DMS153 (cell line): ENCODE measurements at regions not wholly inside any gene's neighbourhood (a gene's known extent, or its start where the extent isn't known, plus 50 kb on each side); places are given as distances from the start of the nearest gene placed in this dataset.

Experiments
- DNase-seq: peaks from one replicate; lab custom pipeline; 2025; lab: John Stamatoyannopoulos, UW

DNA sequence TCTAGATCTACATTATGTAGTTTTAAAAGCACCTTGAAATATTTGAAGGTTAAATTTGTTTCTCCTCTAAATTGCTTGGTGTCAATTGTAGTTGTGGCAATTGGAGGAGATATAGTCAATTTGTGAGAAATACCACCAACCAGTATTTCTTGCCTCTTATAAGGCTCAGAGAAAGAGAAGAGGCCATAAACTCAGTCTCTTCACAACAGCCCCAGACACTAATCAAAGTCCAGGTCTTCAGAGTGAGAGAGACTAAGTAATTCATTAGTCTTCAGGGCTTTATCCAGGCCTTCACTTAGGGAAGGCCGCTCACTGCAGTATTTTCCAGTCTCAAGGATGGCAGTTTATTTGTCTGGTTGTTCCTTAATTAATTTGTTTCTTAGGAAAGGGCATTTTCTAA is 168.0 kb upstream of the RGMB start:
- no peak for DNase-seq

DNA sequence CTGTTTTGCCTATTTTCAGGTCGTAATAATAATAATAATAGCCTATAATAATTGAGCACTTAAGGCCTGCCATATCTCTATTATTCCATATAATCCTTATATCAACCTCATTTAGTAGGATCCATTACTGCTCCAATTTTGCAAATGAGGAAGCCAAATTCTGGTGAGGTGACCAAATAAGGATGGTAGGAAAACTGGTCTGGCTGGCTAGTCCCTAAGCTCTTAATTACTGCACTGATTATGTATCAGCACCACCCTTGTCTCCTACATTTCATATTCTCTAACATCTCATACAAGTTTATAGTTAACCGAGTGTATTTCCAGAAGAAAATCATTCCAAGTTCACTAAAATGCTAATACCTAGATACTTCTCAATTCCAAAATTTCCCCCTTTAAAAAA is 166.5 kb upstream of the RGMB start:
- no peak for DNase-seq

DNA sequence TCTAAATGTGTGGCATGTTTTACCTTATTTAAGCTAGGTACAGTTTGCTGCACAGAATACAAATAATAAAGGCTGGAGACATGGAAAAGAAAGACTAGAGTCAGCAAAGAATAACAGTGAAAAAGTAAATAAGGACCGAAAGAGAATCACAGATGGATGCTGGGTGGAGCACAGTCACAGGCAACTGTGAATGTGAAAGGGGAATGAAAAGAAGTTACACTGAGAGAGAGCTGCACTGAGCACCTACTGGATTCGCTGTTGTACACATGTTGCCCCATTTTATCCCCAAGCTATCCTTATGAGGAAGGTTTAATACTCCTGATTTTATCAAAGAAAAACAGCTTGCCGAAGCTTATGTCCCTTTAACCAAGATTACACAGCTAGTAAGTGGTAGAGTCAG is 165.4 kb upstream of the RGMB start:
- no peak for DNase-seq

DNA sequence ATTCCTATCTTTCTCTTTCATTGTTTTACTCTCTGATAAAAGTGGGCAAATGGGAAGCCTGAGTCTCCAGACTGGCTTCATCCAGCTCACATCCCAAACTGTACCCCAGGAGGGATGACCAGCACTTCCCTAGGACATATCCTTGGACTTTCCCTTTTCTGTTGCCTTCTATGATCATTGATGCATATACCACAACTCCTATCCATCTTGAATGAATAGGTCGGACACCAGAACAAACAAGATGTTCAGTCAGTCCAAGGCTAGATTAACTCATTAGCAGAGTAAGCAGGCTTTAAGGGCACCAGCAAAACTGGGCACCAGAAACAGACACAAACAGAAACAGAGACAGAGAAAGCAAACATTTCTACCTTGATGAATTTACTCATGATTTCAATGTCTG is 159.1 kb upstream of the RGMB start:
- no peak for DNase-seq

DNA sequence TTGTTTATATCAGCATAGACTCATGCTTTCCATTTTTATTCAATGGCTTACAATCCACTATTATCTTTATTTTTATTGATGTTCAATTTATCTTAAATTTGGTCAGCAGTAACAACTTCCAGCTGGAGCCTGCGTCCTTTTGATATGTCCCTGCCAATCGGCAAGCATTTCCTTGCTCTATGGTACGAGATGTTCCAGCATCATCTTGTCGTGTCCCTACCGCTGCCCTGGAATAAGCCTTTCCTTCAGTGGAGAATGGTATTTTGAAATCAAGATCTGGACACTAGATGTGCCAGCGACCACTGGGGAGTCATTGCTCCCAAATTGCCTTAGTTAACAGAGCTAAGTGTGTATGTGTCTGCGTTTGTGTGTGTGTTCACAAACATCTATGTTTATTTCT is 151.6 kb upstream of the RGMB start:
- no peak for DNase-seq

DNA sequence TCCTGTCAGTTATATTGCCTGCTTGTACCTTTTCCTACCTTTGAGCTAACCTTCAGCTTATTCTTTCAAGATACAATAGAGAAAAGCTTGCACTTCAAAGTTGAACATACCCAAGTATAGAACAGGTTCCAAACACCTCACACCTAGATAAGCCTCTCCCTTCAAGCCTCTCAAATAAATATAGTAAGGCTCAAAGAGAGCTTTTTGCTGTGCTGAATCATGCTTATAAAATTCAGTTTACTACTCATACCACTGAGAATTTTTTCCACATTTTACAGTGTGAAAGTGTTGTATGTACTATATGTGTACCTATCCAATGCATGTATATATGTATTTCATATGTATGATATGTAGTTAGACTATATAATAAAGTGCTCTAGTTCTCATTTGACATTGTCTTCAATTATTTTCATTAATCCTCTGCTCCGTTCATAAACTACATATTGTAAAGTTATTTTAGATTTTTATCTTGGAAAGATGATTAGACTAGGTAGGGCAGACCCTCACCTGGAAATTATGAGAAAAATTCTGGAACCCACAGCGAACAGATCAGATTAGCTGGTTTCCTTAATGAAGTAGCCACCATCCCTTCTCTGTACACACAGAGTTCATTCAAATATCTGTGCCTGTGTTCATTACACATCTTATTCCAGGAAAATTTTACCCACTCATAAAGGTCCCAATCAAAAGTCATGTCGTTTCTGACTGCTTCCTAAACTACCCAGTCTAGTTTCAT is 149.2 kb upstream of the RGMB start:
- no peak for DNase-seq

DNA sequence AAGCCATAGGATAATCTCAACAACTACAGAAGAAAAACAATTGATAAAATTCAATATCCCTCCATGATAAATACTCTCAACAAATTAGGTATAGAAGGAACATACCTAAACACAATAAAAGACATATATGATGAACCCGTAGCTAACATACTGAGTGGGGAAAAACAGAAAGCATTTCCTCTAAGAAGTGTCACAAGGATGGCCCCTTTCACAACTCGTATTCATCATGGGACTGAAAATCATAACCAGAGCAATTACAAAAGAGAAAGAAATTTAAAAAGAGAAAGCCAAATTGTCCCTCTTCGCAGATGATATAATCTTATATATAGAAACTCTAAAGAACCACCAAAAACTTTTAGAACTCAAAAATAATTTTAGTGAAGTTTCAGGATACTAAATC is 146.3 kb upstream of the RGMB start:
- no peak for DNase-seq

DNA sequence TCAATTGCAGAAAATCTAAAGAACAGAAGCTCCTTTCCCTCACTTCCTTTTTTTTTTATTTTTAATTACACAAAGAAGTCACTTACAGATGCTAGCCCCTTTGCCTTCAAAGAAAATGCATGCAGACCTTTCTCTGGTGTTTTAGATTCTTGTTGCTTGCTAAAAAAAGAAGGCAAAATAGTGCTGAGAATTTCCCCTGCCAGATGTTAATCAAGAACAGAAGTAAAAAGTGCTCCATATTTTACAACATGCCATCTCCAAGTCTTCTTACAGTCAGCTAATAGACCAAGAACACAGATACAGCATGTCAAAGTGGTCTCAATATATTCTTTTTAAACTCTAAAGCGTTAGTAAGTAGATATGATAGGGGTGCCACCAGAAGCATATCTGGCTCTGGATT is 142.8 kb upstream of the RGMB start:
- DNase-seq: no peak

DNA sequence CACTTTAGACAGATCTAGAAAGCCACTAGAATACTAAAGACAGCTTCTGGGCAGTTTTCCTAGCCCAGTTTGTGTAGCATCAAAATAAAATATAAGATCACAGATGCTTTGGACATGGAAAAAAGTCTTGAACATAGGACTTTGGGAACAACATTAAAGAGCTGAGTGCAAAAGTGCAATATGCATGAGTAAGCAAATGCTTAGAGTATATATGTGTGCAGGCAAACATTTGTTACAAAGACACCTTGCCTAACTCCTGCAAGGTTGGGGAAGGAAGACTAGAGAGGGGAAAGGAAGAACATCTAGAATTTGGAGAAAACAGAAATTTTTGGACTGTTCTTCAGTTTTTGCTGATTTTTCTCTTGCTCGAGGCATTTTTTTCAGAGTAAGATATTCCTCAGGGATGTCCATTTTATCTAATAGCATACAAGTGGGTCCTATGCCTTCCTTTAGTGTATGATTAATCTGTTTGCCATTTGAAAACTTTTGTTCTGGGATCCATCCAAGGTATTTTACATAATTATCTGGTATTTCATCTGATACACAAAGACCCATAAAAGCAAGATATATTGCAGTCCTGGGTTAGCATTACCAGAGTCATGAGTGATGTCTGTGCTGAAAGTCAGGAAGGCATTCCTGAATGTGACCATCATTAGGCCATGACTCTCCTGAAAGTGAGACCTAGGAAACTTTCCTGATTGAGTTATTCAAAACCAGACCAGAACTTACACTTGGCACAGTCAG is 142.0 kb upstream of the RGMB start:
- DNase-seq: no peak

DNA sequence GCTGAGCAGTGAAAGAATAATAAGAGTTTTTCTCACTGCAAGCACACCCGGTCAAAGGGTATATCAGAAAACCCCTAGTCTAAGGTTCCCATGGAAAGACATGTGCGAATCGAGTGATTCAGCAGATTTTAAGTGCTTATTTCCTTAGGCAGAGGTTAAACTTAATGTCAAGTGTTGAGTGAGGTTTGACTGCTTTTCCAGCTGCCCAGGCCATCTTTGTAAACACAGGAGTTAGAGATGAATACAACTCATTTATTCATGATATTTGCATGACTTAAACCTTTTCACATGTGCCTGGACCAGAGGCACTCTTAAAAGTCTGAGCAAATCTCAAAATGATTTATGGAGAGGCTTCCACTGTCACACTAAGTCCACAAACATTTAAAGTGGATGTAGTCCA is 137.8 kb upstream of the RGMB start:
- no peak for DNase-seq

DNA sequence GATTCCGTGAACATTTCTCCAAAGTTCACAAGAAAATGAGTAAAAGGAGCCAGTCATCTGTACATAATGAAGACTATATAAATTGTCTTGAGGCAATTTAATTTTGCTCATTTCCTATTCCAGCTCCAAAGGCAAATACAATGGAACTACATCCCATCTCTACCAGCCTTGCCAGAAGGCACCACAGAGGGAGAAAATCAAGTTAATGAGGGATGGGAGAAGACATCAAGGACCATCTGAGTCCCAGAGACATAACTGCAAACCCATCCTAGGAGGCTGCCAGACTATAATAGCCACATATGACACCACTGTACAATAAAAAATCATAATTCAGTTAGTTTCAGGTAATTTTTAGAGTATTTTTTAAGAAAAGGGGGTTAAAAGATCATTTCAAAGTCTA is 136.3 kb upstream of the RGMB start:
- DNase-seq: no peak

DNA sequence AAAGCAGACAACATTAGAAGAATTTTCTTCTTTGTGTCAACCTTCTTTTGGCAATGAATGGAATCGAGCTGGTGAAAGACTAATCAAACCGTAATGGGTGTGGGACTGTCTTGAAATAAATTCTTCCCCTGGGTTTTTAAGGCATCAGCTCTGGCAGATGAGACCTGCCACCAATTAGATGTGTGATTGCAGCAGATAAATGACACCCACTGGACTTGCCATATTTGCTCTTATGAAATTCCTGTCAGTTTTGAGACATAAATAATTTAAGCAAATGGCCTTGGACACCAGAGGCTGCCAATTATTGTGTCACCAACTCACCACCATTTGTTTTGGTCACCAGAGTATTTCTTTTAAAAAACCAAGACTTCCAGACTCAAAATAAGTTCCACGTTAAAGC is 135.9 kb upstream of the RGMB start:
- no peak for DNase-seq

DNA sequence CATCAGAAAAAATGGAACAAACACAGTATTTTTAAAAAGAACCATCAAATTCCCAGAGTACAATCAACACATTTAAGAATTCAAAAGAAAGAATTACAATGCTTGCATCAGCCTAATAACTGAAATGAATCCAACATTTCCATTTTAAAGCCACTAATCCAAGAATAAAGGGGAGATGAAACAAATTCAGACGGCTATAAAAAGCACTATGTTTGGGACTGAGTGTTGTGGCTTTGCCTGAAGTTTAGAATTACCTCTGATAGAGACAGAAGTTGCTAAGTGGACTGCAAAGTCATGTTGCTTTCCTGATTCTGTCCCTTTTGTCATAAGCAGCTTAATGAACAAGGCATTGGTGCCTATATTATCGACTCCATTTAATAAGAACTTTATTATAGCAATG is 135.4 kb upstream of the RGMB start:
- no peak for DNase-seq

DNA sequence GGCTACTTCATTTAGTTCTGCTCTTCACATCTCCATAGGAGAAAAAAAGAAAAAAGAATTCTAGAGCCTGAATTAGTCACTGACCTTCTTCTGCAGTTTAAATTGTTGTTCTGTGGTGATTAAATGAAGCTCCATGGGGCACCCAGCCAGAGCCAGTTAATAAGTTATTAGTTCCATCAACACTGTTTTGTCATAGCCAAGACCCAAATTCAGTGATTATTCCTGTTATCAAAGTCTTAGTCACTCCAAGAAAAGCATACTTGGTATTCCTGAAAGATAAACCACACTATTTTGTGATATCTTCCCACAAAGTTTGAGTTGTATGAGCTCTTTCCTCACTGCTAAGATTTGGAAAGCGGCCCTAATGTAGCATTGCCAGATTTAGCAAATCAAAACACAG is 134.8 kb upstream of the RGMB start:
- no peak for DNase-seq

DNA sequence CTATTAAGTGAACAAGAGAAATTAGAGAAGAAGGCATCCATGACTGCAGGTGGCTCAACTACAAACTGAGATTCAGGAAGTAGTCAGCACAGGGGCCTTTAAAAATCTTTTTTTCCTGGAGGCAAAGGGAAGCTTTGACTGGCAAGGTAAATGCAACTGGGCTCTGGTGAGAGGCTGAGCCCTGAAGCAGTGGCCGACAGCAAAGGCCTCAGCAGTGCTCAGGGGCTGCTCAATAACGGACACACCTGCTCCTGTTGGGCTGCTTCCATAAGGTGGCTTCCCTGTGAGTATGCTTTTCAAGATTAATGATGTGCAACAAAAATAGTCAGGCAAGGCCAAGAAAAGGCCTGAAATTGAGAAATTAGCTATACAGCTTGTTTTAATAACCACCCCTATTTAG is 134.2 kb upstream of the RGMB start:
- no peak for DNase-seq

DNA sequence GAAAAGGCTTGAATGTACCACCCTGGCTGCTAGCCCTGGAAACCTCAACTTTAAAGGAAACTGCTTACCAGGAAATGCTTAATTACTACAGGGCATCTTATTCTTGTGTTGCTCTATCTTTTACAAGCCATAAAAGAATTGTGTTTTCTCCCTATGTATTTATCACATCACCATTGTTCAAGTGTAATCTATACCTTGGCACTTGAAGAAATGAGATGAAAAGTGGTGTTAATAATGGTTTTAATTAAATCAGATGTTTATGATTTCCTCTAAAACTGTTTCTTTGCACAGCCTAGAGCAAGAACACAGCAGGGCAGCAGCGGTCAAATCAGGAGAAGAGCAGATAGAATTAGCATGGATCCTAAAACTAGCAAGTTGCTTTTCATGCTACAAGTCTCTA is 131.8 kb upstream of the RGMB start:
- no peak for DNase-seq

DNA sequence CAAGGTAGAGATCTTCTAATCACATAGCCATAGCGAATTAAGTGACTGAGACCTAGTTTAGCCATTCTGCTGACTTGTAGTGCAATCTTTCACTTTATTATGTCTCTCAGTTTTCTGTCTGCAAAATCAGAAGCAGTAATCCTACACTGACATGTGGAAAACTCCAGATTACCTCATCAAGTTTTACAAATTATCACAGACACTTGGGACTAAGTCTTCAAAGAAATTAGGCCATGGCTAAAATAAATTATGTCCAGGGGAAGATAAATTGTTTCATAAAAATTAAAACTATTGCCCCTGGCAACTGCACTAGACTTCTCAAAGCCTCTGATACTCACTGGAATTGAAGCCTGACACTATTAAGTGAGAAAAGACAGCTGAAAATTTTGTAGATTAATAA is 129.9 kb upstream of the RGMB start:
- DNase-seq: no peak

DNA sequence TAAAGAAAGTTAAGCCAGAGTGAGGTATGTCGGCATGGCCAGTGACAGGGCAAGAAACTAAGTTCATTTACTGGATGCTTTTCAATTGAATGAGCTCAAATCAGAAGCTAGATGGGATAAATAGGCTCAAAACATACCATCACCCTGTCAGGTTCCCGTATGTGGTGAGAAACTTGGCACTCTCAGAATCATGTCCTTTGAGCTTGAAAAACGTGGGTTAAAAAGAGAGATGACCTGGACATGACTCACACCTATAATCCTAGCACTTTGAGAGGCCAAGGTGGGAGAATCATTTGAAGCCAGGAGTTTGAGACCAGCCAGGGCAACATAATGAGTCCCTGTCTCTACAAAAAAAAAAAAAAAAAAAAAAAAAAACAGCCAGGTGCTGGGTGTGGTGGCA is 121.7 kb upstream of the RGMB start:
- no peak for DNase-seq

DNA sequence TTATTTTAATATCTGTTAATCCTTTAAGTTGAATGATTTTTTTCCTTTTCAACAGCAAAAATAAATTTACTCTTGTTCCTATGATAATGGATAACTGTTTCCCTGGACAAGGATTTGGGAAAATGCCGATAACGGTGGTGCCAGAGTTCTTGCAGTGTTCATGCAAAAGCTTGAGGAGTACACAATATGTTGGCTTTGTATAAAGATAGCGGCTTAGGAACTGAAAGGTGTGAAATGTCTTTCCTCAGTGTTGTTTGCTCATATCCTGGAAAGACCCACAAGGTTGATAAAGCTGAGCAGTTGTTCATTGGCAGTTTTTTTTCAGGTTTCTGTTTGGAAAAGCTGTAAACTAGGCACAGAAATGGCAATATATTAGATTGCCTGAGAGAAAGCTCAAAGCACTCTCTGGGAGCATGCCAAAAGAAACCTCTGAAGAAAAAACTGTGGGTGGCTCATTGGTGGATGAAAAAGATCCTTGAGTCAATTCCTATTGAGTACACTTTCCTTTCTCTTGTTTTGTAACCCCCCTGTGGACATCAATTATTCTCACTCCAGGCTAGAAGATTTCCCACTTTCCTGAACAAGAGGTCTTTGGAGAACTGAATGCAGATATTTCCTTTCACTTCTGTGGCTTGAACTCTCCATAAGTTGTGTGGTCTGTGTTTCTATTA is 117.2 kb upstream of the RGMB start:
- DNase-seq: no peak

DNA sequence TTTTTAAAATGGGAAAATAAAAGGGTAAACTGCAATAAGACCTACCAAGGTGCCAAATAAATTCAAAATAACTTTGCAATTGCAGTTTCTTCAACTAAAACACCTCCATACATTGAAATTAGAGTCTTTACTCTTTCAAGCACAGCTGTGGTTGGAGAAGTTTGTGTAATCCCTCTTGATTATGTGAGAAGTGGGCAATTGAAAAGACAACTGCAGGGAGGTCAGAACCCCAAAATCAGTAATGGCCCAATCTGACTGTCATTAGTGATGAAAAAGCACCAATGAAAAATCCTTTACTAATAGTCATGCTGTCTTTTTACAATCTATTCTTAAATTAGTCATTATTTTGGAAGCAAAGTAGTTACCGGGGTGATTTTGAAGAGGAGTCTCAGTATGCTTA is 116.7 kb upstream of the RGMB start:
- no peak for DNase-seq

DNA sequence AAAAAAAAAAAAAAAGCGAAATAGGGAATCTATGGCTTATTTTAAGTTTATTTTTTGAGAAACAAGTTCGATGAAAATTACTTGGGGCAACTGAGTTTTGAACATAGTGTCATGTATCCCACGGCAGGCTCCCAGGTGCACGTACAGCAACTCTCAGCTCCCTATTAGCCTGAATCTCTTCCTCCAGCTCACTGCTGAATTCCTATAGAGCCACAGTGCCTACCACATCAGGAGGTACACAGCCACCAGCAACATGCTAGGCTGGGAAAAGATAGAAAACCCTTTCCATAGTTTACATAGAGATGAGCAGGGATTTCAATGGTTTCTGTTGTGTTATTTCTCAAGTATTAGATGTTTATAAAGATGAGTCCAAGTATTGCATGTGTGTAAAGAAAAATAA is 115.9 kb upstream of the RGMB start:
- DNase-seq: no peak

DNA sequence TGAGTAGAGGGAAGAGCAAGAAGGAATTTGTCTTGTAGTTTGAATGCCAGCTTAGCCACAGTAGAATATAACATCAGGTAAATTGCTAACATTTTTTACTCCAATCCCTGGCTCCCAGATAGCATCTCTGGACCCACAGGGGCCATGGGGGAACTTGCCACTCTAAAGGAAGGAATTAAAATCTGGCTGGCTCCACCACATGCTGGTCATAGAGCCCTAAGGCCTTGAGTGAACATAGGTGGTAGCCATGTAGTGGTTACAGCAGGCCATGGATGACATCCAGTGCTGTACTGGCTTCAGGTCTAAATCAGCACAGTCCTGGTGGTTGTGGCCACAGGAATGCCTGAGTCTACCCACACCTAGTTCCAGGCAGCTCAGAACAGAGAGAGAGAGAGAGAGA is 109.9 kb upstream of the RGMB start:
- DNase-seq: no peak

DNA sequence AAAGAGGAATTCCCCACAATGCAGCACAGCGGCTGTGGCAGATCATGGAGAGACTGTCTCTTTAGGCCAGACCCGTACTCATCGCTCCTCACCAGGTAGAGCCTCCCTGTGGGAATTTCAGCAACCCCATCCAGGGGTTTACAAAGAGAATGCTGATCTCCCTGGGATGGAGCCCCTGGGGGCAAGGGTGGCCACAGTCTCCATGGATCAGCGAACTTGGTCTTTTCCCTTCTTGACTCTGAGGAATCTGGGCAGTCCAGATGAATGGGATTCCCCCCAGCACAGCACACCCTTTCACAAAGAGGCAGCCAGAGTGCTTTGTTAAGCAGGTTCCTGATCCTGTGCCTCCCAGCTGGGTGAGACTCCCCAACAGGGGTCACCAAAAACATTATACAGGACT is 108.7 kb upstream of the RGMB start:
- no peak for DNase-seq

DNA sequence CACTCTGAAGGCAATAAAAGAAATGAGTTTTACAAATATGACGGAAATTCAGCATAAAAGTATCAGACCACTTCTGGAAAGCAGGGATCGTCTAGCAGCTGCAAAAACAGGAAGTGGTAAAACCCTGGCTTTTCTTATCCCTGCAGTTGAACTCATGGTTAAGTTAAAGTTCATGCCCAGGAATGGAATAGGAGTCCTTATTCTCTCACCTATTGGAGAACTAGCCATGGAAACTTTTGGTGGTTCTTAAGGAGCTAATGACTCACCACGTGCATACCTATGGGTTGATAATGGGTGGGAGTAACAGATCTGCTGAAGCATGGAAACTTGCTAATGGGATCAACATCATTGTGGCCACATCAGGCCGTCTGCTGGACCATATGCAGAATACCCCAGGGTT is 93.5 kb upstream of the RGMB start:
- DNase-seq: no peak
